ENCODE measurements at regions not wholly inside any gene's neighbourhood (a gene's known extent, or its start where the extent isn't known, plus 50 kb on each side); places are given as distances from the start of the nearest gene placed in this dataset.

- TF ChIP-seq PBX3 (CRISPR knock-in tag; IDR thresholded peaks at IDR 0.05) (no peak), KLF7 (tag by site-specific recombination; IDR thresholded peaks at IDR 0.05; ENCODE audit: borderline replicate concordance) (no peak), ZBTB26 (tag by site-specific recombination; optimal IDR thresholded peaks at IDR 0.05) (no peak)
These were observed 115.9 kb upstream of the LPP start for GRCh38 chr3:188037965-188038581.

Measured in HEK293 (cell line).